Keratinocyte (primary cell): ENCODE measurements at regions not wholly inside any gene's neighbourhood (a gene's known extent, or its start where the extent isn't known, plus 50 kb on each side); places are given as distances from the start of the nearest gene placed in this dataset.

Experiments
- CTCF ChIP-seq, 3 experiments: IDR thresholded peaks in 1 of 3; conservative IDR thresholded peaks in 1 of 3; optimal IDR thresholded peaks in 1 of 3; 2 replicates in 2 of 3; 3 replicates in 1 of 3; pipeline versions ENCODE3 to v1.5.1; 2011; ENCODE audit warnings: low read length in 3 of 3, mild to moderate bottlenecking in 3 of 3, moderate library complexity in 2 of 3, control low read depth in 1 of 3, inconsistent platforms in 1 of 3; ENCODE audit not compliant: insufficient read depth in 2 of 3; ENCODE audit errors: extremely low read depth in 1 of 3
- EZH2 ChIP-seq: IDR thresholded peaks from one replicate; pipeline ENCODE4 v1.6.1; 2012; ENCODE audit warnings: inconsistent platforms, mild to moderate bottlenecking, low read length, moderate library complexity

DNA sequence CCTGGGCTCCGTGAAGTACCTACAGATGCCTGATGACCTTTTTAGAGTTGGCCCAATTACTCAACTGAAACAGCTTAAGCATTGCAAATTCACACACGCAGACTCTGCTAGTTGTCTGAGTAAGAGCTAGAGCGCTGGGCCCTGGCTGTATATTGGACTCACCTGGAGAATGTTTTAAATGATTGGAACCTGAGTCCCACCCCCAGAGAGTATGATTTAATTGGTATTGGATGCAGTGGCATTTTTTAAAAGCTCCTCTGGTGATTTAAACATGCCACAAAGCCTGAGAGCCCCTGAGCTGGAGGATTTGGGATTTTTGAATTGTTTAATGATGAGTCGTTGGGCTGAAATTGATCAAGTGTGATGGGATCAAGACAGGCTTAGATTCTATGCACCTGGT is 143.9 kb upstream of the SDK2 start:
- no peak for TF ChIP-seq CTCF (optimal IDR thresholded peaks at IDR 0.05 in 1 of 3, IDR thresholded peaks at IDR 0.05 in 1 of 3, conservative IDR thresholded peaks at IDR 0.05 in 1 of 3; ENCODE audit: extremely low read depth in 1 of 3, insufficient read depth in 2 of 3, low read length in 3 of 3)
- no peak for TF ChIP-seq EZH2
